ENCODE measurements at regions not wholly inside any gene's neighbourhood (a gene's known extent, or its start where the extent isn't known, plus 50 kb on each side); places are given as distances from the start of the nearest gene placed in this dataset.

DNA sequence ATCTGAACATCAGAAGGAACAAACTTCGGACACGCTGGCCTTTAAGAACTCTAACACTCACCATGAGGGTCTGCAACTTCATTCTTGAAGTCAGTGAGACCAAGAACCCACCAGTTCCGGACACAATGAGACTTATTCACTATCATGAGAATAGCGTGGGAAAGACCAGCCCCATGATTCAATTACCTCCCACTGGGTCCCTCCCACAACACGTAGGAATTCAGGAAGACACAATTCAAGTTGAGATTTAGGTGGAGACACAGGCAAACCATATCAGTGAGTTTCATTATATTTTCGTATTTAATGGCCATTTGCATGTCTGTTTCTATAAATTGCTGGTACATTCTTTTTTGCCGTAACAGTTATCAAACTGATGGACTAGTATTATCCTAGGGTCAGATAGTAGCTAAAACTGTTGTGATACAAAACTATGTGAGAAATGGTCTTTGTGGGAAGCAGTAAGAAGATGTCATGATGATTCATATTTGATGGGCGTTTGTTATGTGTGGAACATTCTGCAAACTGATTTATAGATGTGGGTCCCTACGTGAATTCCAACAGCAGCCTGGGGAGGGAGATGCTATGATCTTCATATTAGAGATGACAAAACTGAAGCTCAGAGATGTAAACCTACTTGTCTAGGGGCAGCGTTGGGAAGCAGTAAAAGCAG is 282.4 kb upstream of the TMEM132C start:
- TF ChIP-seq, protein P1, sequence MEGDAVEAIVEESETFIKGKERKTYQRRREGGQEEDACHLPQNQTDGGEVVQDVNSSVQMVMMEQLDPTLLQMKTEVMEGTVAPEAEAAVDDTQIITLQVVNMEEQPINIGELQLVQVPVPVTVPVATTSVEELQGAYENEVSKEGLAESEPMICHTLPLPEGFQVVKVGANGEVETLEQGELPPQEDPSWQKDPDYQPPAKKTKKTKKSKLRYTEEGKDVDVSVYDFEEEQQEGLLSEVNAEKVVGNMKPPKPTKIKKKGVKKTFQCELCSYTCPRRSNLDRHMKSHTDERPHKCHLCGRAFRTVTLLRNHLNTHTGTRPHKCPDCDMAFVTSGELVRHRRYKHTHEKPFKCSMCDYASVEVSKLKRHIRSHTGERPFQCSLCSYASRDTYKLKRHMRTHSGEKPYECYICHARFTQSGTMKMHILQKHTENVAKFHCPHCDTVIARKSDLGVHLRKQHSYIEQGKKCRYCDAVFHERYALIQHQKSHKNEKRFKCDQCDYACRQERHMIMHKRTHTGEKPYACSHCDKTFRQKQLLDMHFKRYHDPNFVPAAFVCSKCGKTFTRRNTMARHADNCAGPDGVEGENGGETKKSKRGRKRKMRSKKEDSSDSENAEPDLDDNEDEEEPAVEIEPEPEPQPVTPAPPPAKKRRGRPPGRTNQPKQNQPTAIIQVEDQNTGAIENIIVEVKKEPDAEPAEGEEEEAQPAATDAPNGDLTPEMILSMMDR (IDR thresholded peaks at IDR 0.05; ENCODE audit: low read depth, low read length), result no peak
- no peak overlapping the region for H3K4me3 ChIP-seq (replicated peaks in 1 of 2; ENCODE audit: low read depth in 2 of 2, low read length in 2 of 2)
- no peak for DNase-seq (ENCODE audit: low read depth in 2 of 2)

DNA sequence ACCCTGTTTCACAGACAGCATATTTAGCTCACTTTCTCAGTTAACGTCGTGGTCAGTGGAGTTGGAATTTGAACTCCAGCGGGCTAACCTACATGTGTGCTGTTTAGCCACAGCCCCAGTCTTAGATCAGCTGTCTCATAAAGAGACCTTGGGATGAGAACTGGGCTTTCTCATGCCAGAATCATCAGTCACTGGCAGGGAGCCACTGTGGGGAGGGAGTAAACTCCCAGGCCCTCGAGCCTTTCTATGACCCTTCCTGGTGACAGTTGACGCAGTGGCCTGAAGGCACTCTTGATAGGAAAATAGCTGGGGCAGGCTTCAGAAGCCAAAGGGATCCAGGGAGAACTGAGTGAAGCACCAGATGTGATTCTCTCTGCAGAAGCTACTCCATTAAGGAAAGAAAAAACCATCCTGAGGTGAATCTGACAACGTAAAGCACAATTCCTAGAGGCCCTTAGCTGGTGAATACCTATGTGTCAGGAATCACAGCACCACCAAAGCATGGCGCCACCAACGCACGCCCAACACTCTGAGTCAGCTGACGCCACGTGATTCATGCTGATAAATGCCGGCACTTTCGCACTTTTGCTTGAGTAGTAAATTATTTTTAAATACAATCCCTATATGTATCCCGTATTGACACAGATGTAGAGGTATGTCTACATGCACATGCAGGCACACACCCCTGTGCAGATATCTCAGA is 279.6 kb upstream of the TMEM132C start:
- TF ChIP-seq, protein P1 (IDR thresholded peaks at IDR 0.05; ENCODE audit: low read depth, low read length), result no peak
- H3K4me3 ChIP-seq (replicated peaks in 1 of 2; ENCODE audit: low read depth in 2 of 2, low read length in 2 of 2), result no peak overlapping the region
- no peak for DNase-seq (ENCODE audit: low read depth in 2 of 2)

DNA sequence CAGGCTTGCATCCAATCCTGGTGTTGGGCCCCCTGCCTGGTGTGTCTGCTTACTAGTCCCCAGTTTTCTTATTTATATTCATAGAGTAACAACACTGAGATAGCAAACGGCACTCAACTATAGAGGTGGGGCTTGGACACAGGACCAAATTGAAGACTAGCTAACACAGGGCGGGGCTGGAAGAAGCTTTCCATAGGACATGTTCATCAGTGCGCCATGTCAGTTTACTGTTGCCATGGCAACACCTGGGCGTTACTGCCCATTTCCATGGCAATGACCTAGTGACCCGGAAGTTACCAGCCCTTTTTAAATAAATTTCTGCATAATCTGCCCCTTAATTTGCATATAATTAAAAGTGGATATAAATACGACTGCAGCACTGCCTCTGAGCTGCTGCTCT is 275.5 kb upstream of the TMEM132C start:
- H3K4me3 ChIP-seq (replicated peaks in 1 of 2; ENCODE audit: low read depth in 2 of 2, low read length in 2 of 2), result no peak overlapping the region
- DNase-seq (ENCODE audit: low read depth in 2 of 2), result no peak
- TF ChIP-seq, protein P1 (IDR thresholded peaks at IDR 0.05; ENCODE audit: low read depth, low read length), result no peak

DNA sequence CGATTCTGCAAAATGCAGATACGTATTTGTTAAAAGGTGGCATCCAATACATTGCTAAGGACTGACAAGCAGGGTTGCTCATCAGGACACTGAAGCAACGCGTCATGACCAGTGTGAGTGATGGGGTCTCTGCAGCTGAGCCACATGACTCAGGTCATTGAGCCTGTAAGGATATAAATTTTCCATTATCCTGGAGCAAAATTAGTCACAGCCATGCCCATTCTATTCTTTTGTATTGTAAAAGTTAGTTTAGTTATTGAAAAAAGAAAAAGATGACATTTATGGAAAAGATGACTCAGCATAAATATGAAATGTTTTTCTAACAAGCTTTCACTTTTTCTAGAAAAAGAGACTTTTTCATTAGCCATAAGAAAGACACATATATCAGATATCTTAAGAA is 268.0 kb upstream of the TMEM132C start:
- H3K4me3 ChIP-seq (replicated peaks in 1 of 2; ENCODE audit: low read depth in 2 of 2, low read length in 2 of 2), result no peak overlapping the region
- TF ChIP-seq, protein P1 (IDR thresholded peaks at IDR 0.05; ENCODE audit: low read depth, low read length), result no peak
- DNase-seq (ENCODE audit: low read depth in 2 of 2), result no peak

DNA sequence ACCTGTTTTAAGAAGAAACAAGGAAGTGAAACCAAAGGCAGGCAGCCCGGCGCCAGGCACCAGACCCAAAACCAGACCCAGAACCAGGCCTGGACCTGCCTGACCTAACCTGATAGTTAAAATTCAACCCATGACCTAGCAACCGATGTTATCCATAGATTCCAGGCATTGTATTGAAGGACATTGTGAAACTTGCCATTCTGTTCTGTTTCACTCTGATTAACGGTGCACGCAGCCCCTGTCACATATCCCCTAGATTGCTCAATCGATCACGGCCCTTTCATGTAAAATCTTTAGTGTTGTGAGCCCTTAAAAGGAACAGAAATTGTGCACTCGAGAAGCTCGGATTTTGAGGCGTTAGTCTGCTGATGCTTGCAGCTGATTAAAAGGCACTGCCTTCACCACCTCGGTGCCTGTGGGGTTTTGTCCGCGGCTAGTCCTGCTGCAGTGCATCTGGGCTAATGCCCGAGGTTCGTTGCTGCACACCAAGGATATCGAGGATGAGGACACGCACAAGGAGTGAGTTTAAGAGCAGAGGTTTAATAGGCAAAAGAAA is 262.5 kb upstream of the TMEM132C start:
- DNase-seq (ENCODE audit: low read depth in 2 of 2), result no peak
- TF ChIP-seq, protein P1 (IDR thresholded peaks at IDR 0.05; ENCODE audit: low read depth, low read length), result no peak
- no peak overlapping the region for H3K4me3 ChIP-seq (replicated peaks in 1 of 2; ENCODE audit: low read depth in 2 of 2, low read length in 2 of 2)

DNA sequence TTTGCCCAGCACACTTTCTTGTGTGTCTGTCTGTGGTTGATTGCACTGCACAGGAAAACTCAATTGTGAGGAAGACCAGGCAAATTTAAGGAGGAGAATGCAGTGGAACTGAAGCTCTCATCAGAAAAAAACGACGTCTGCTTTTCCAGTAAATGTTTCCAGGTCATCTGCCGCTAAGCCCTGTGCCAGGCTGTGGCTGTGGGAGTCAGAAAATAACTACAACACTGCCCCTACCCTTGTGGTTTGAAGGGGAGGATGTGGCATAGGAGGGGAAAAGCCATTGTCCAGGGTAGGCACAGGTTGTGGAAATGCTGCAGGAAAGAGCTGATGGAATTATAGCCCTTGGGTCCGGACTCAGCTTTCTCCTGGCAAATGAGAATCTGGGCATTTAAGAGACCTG is 259.7 kb upstream of the TMEM132C start:
- H3K4me3 ChIP-seq (replicated peaks in 1 of 2; ENCODE audit: low read depth in 2 of 2, low read length in 2 of 2), result no peak overlapping the region
- DNase-seq (ENCODE audit: low read depth in 2 of 2), result no peak
- TF ChIP-seq, protein P1 (IDR thresholded peaks at IDR 0.05; ENCODE audit: low read depth, low read length), result no peak

Data from cardiac fibroblast (primary cell).